ENCODE measurements at regions not wholly inside any gene's neighbourhood (a gene's known extent, or its start where the extent isn't known, plus 50 kb on each side); places are given as distances from the start of the nearest gene placed in this dataset.

- Histone ChIP-seq H3K9ac (ENCODE audit: low read depth in 1 of 2, low read length in 2 of 2) (no peak overlapping the region), H3K9me3 (ENCODE audit: control insufficient read depth in 4 of 4, low read length in 3 of 4) (no peaks in the 10 kb centered on the region), H3K36me3 (ENCODE audit: control insufficient read depth in 4 of 4, insufficient read depth in 3 of 4, low read depth in 1 of 4, low read length in 3 of 4) (no peaks in the 10 kb centered on the region), H3K27me3 (ENCODE audit: control insufficient read depth in 4 of 4, insufficient read depth in 4 of 4, low read length in 3 of 4) (no peaks in the 10 kb centered on the region), H3K4me3 (ENCODE audit: low read depth in 1 of 3, low read length in 3 of 3) (no peak overlapping the region), H3K27ac (ENCODE audit: low read depth in 1 of 2, low read length in 2 of 2) (no peak overlapping the region), H3K4me1 (ENCODE audit: control insufficient read depth in 4 of 4, insufficient read depth in 4 of 4, low read length in 3 of 4) (no peaks in the 10 kb centered on the region)
- TF ChIP-seq MAX (IDR thresholded peaks at IDR 0.05) (no peak), RXRA (IDR thresholded peaks at IDR 0.05) (no peak), FOXA2 (IDR thresholded peaks at IDR 0.05) (no peak), EGR1 (IDR thresholded peaks at IDR 0.05; ENCODE audit: low read depth in 2 of 2) (no peak), JUND (IDR thresholded peaks at IDR 0.05) (no peak), FOXA1 (IDR thresholded peaks at IDR 0.05) (no peak)
- TF ChIP-seq, protein P1, sequence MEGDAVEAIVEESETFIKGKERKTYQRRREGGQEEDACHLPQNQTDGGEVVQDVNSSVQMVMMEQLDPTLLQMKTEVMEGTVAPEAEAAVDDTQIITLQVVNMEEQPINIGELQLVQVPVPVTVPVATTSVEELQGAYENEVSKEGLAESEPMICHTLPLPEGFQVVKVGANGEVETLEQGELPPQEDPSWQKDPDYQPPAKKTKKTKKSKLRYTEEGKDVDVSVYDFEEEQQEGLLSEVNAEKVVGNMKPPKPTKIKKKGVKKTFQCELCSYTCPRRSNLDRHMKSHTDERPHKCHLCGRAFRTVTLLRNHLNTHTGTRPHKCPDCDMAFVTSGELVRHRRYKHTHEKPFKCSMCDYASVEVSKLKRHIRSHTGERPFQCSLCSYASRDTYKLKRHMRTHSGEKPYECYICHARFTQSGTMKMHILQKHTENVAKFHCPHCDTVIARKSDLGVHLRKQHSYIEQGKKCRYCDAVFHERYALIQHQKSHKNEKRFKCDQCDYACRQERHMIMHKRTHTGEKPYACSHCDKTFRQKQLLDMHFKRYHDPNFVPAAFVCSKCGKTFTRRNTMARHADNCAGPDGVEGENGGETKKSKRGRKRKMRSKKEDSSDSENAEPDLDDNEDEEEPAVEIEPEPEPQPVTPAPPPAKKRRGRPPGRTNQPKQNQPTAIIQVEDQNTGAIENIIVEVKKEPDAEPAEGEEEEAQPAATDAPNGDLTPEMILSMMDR (IDR thresholded peaks at IDR 0.05; ENCODE audit: low read depth, low read length, missing input control), result no peak
- no peak for DNase-seq (ENCODE audit: low spot score)
Measured at GRCh38 chr12:22851532-22851931, 226.6 kb downstream of the ETNK1 start.

- H3K27me3 ChIP-seq (ENCODE audit: control insufficient read depth in 4 of 4, insufficient read depth in 4 of 4, low read length in 3 of 4), result no peaks in the 10 kb centered on the region
- DNase-seq (ENCODE audit: low spot score), result no peak
- WGBS, result 62% methylated on average over 2 of the region's 2 CpGs
- no peak overlapping the region for H3K27ac ChIP-seq (ENCODE audit: low read depth in 1 of 2, low read length in 2 of 2)
- H3K4me1 ChIP-seq (ENCODE audit: control insufficient read depth in 4 of 4, insufficient read depth in 4 of 4, low read length in 3 of 4), result no peaks in the 10 kb centered on the region
- H3K36me3 ChIP-seq (ENCODE audit: control insufficient read depth in 4 of 4, insufficient read depth in 3 of 4, low read depth in 1 of 4, low read length in 3 of 4), result no peaks in the 10 kb centered on the region
- no peak overlapping the region for H3K4me3 ChIP-seq (ENCODE audit: low read depth in 1 of 3, low read length in 3 of 3)
- H3K9me3 ChIP-seq (ENCODE audit: control insufficient read depth in 4 of 4, low read length in 3 of 4), result no peaks in the 10 kb centered on the region
- H3K9ac ChIP-seq (ENCODE audit: low read depth in 1 of 2, low read length in 2 of 2), result no peak overlapping the region
- TF ChIP-seq, protein P2, sequence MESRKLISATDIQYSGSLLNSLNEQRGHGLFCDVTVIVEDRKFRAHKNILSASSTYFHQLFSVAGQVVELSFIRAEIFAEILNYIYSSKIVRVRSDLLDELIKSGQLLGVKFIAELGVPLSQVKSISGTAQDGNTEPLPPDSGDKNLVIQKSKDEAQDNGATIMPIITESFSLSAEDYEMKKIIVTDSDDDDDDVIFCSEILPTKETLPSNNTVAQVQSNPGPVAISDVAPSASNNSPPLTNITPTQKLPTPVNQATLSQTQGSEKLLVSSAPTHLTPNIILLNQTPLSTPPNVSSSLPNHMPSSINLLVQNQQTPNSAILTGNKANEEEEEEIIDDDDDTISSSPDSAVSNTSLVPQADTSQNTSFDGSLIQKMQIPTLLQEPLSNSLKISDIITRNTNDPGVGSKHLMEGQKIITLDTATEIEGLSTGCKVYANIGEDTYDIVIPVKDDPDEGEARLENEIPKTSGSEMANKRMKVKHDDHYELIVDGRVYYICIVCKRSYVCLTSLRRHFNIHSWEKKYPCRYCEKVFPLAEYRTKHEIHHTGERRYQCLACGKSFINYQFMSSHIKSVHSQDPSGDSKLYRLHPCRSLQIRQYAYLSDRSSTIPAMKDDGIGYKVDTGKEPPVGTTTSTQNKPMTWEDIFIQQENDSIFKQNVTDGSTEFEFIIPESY (IDR thresholded peaks at IDR 0.05), result no peak
- TF ChIP-seq NR2F2 (IDR thresholded peaks at IDR 0.05) (no peak), JUND (IDR thresholded peaks at IDR 0.05) (no peak), EGR1 (IDR thresholded peaks at IDR 0.05; ENCODE audit: low read depth in 2 of 2) (no peak), MAX (IDR thresholded peaks at IDR 0.05) (no peak), RXRA (IDR thresholded peaks at IDR 0.05) (no peak)
Measured at GRCh38 chr12:22855456-22855855, 230.5 kb downstream of the ETNK1 start.

DNA sequence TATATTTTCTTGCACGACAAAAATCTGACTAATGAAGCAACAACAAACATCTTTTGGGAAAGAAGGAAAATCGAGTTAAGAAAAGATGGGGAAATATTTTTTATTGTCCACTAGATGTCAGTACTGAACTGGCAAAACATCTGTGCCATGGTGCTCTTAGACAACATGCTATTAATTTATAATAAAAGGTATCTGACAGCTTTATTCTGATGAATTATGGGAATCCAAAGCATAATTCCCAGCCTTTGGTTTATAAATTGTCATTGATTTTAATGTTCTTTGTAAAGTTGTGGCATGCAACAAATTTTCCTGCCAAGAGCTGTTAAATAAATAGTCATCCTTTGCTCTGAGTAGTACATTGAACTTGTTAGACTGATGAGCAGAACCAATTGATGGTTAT is 231.2 kb downstream of the ETNK1 start:
- under 1% methylated on average over 2 of the region's 2 CpGs for WGBS
- no peak for DNase-seq (ENCODE audit: low spot score)
- H3K36me3 ChIP-seq (ENCODE audit: control insufficient read depth in 4 of 4, insufficient read depth in 3 of 4, low read depth in 1 of 4, low read length in 3 of 4), result no peaks in the 10 kb centered on the region

More for the DNA sequence above, 231.2 kb downstream of the ETNK1 start:
- TF ChIP-seq FOXA1 (IDR thresholded peaks at IDR 0.05), result no peak
- no peak for TF ChIP-seq YY1 (IDR thresholded peaks at IDR 0.05)
- no peak for TF ChIP-seq FOXA2 (IDR thresholded peaks at IDR 0.05)
- TF ChIP-seq, protein P1 (IDR thresholded peaks at IDR 0.05; ENCODE audit: low read depth, low read length, missing input control), result peak; percentile 59
- TF ChIP-seq, protein P3, sequence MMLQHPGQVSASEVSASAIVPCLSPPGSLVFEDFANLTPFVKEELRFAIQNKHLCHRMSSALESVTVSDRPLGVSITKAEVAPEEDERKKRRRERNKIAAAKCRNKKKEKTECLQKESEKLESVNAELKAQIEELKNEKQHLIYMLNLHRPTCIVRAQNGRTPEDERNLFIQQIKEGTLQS (IDR thresholded peaks at IDR 0.05), result no peak
- no peak for TF ChIP-seq MAX (IDR thresholded peaks at IDR 0.05)
- TF ChIP-seq RXRA (IDR thresholded peaks at IDR 0.05), result no peak
- TF ChIP-seq TAF1 (conservative IDR thresholded peaks at IDR 0.05), result no peak
- peak; percentile 97 for TF ChIP-seq RAD21 (IDR thresholded peaks at IDR 0.05)
- no peaks in the 10 kb centered on the region for H3K4me1 ChIP-seq (ENCODE audit: control insufficient read depth in 4 of 4, insufficient read depth in 4 of 4, low read length in 3 of 4)
- no peaks in the 10 kb centered on the region for H3K9me3 ChIP-seq (ENCODE audit: control insufficient read depth in 4 of 4, low read length in 3 of 4)
- H3K27me3 ChIP-seq (ENCODE audit: control insufficient read depth in 4 of 4, insufficient read depth in 4 of 4, low read length in 3 of 4), result no peaks in the 10 kb centered on the region
- H3K27ac ChIP-seq (ENCODE audit: low read depth in 1 of 2, low read length in 2 of 2), result no peak overlapping the region
- H3K9ac ChIP-seq (ENCODE audit: low read depth in 1 of 2, low read length in 2 of 2), result no peak overlapping the region
- H3K4me3 ChIP-seq (ENCODE audit: low read depth in 1 of 3, low read length in 3 of 3), result no peak overlapping the region

All from liver (tissue), 8 donors.